ENCODE measurements at regions not wholly inside any gene's neighbourhood (a gene's known extent, or its start where the extent isn't known, plus 50 kb on each side); places are given as distances from the start of the nearest gene placed in this dataset.

DNA sequence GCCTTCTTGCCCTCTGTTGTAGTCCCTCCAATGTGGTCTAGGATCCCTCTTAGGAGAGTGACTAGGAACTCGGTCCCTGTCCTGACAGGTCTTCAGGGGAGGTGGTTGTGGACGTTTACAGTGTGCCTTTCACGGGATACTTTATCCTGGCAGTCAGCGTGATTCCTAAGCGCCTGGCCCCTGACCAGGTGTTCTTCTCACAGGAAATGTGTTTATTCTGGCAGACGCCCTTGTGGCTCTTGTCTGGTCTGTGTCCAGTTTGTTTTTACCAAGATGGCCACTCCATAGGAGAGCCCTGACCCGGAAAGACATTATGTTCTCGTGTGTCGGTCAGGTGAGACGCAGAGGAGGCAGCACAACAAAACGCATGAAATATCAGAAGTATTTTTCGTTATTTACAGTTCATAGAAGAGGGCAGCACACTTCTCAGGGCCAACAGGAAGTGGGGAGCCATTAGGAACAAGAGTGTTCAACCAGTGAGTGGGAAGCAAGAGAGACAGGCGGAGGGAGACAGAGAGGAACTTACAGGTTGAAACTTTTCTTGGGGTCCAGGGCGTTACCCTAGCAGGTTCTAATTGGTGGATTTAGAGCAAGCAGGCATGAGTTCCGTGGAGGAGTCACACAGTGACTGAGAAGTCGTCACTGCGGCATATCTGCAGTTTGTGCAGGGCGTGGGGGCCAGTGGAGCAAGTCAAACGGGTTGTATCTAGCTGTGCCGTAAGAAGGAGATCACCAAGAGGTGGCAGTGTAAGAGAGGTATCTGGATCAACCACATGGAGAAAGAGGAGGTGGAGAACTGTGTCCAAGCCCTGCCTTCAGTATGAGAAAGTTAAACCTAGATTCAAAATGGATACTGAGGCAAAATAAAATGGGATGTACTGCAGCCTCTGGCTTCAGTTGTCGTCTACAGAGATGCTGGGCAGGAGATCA lies 412.9 kb downstream of the ZSWIM6 start:
- no peak for DNase-seq

DNA sequence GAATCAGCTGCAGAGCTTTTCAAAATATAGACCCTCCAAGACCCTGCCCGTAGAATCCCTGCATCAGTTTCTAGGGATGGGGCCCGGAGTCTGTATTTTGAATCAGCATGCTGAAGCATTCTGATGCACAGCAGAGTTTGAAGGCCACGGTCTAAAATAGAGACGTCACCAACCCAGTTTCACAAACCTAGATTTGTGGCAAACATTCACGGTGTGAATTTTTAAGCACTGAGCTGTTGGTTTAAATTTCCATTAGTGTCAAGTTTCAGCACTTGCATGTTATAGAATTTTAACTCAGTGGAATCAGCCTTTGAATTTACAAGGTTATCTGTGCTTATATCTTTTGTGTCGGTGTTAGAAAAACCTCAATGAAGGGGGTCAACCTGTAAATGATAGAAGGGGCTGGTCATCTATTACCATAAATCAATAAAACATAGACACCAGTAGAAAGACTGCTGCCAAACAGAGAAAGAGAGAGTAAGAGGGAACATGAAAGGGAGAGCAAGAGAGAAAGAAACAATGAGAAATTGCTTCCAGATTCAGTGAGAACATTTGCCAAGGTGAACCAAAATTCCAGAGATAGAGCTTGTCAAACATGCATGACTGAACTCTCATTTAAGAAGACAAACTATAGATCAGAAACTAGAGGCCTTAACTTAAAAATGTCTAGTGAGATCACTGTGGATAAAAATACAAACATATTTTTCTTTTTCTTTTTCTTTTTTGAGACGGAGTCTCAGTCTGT lies 414.9 kb downstream of the ZSWIM6 start:
- DNase-seq, result no peak

DNA sequence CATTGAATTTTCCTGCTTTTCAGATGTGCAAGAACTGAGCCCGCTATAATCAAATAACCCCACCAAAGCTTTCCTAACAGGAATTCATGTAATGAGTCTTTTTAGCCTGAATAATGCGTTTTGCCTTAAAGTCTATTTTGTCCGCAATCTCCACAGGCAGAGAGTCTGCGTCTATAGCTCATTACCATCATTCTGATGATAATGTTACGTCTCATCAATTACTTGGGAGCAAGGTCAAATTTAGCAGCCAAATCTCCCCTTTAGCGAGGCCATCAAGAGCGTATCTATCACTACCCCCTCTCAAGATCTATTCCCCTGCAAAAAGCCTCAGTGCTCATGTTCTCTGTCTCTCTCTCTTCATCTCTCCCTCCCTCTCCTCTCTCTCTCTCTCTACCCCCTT lies 416.1 kb downstream of the ZSWIM6 start:
- DNase-seq, result no peak

DNA sequence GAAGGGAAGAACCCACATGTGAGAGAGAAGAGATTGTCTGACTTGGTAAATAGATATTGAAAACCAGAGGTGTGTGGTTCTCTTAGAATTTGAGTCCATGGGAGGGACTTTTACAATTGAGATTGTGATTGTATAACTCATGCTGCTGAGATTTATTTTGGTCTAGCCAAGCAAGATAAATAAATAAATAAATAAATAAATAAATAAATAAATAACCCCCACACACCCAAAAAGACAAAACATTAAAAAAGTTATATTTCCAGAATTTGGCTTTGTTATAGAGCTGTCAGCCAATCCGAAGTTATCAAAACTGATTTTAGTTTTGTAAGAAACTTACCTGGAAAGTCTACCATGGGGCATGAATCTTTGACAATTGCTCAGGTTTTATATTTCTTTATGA lies 416.6 kb downstream of the ZSWIM6 start:
- no peak for DNase-seq

DNA sequence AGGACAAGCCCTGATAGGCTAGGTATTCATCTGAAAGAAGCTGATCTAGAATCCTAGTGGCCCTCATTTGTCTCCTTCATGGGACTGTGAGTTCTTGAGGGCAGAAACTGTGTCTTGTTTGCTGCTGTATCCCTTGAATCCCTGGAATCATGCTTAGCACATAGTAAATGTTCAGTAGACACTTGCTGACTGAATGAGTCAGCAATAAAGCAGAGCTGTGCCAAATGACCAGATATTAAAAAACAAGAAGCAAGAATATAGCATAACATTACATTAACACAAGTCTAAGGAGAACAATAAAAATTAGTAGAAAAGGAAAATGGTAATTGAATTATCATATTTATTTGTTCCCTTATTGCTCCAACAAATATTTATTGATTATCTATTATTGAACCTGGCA lies 420.5 kb downstream of the ZSWIM6 start:
- DNase-seq, result no peak

DNA sequence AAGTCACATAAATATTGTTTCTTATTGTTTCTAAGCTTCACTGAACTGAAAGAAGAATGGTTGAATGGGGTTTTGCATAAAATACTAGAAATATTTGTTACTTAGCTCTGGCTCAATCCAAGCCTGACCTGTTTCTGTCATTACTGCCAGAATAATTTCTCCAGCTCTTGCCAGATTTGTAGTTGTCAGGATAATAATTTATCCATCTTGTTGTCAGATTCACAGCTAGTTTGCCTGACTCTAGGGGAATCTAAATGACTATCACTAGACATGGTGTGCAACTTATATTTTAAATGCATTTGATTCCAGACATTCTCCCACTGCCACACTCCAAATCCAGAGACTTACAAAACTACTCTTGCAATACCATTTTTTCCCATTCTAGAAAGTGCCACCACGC lies 422.7 kb downstream of the ZSWIM6 start:
- no peak for DNase-seq

DNA sequence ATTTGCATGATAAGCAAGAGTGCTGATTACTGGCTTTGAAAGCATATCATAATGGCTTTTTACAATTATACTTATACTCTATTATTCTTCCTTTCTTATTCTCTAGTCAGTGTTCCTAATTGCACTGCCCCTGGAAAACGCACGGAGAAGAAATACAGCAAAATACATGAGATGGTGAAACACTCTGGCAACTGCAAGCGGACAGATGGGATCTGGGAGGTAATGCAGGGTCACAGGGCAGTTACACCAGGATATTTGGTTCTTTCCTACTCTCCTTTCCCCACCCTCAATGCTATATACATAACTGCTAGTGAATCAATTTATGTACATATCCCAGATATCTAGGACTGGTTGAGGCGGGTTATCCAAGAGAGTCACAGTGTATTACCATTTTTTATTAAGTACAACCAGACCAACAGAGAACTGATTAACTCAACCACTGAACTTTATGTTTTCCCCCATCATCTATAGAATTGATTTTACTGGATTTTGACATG lies 423.7 kb downstream of the ZSWIM6 start:
- no peak for DNase-seq

DNA sequence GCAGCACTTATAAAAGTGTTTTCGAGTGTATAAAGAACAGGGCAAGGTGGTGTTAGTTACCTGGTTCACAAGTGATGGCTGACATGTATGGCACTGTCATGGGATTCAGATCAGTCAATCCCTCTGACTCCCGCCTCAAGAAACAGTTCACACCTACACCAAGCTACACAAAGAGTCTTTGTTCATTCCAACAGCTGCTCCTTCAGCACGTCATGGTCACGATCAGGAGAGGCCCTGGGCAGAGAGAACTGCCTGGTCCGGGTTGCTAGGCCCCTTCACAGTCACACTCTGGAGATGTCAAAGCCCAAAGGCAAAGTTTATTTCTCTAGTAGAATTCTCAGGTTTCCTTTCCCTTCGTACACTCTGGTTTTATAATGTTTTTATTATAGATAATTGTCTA lies 426.7 kb downstream of the ZSWIM6 start:
- DNase-seq, result no peak

DNA sequence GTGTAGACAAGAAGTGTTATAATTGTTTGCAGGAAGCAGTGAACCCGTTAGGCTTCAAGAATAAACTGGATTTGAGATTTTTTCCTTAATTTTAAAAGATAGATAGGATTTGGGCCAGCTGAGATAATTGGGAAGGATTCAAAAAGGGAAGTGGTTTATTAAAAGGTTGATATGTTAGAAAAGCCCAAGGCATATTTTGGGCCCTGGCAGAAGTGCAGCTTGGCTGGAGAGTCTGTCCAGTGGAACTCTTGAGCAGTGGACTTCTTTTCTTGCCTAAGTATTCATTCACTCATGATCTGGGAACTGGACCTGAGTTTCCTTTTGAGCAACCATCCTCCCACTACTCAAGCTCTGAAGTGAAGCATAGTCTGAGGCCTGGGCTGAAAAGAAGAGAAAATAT lies 433.4 kb downstream of the ZSWIM6 start:
- no peak for DNase-seq

DNA sequence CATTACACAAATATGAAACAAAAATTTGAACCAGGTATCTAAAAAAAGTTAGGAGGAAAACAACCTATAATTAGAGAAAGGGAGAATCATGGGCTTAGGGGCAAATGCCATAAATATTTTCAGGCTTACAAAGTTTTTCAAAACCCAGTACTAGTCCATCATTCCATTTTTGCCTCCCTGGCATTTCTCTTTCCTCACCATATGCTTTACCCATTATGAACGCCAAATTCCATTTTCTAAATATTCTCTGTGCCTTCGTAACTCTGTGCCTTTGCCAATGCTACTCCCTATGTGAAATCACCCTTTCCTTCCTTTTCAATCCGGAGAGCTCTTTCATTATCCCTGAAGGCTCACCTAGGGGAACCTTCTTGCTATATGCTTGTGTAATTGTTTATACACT lies 434.1 kb downstream of the ZSWIM6 start:
- DNase-seq, result no peak

DNA sequence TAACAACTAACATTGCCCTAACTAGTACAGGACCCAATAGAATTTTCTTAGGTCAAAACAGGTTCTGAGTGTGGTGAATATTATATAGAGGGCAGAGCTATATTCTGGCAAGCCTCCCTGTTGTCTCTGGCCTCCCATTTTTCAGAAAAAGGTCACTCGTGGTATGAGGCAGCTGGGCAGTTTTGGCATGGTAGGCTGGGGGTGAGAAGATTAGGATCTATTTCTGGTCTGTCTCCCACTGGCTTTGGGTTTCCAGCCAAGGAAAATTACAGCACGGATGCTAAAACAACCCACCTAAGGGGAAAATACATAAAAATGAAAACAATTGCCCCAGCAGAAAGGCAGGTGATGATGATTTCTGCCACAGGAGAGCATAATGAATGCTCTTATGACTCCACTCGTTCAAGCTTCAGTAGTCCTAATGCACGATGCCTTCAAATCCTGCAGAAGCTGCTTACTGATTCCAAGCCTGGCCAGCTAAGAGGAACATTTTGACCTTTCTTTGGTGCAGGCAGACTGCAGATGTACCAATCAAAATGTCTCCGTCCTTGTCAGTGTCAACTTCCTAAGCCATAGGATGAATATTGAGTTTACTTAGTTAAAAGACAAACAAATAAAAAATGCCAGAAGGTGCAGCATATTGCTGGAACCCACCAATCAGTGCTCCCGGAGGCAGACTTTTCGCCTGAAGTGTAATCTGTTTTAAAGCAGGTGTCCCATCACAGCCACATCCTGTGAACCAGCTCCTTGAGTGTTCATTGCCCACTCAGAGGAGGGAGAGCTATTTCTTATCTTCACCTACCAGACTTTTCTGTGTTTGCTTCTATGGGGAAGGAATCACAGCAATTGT lies 435.4 kb downstream of the ZSWIM6 start:
- DNase-seq, result no peak

DNA sequence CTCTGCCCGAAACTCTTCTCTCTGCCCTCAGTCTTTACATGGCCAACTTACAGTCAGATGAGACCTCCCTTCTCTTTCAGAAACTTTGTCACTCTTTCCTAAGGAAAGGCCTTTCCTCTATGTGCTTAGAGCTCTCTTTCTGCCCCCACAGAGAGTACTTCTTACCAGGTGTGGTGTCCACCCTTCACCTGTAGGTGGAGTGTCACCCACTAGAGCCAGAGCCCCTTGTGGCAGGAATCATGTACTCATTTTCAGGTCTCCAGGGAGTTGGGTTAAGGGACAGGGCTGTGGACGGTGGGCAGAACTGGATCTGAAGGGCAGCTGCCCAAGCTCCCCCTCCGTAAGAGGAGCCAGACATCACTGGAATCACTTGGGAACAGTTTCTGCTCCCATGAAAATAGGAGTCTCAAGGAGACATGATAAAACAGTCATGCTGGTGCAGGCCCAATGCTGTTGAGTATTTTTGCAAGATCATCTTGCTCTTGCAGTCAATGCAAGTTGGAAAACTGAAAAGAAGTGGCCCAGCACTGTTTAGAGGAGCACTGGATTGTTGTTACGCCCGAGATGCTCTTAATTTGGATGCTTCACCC lies 436.7 kb downstream of the ZSWIM6 start:
- DNase-seq, result no peak

DNA sequence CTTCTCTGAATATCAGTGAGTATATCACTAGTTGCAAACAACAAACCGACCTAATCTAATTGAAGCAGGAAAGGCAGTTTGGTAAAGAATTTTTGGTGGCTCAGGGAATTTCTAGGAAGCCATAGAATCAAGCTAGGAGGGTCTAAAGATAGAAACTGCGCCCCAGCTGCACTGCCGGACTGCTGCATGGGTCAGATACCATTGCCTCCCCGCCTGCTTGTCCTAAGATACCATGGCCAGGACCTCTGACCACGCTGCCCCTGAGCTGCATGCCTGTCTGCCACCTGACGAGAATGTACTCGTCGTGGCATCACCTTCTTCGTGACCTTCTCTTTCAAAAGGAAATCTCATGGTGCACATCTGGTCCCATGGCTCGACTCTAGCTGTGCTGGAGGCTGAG lies 439.0 kb downstream of the ZSWIM6 start:
- no peak for DNase-seq

DNA sequence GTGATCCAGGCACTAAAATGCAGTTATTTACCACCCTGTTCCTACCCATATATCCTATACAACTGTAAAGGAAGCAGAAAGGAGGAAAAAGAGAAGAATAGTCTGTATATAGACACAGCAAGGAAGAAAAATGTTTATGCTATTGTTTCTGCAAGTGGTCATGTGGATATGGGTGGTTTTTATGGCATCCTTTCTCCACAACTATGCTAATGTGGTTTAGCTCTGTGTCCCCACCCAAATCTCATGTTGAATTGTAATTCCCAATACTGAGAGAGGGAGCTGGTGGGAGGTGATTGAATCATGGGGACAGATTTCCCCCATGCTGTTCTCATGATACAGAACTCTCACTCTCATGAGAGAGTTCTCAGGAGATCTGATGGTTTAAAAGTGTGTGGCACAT lies 439.8 kb downstream of the ZSWIM6 start:
- no peak for DNase-seq

DNA sequence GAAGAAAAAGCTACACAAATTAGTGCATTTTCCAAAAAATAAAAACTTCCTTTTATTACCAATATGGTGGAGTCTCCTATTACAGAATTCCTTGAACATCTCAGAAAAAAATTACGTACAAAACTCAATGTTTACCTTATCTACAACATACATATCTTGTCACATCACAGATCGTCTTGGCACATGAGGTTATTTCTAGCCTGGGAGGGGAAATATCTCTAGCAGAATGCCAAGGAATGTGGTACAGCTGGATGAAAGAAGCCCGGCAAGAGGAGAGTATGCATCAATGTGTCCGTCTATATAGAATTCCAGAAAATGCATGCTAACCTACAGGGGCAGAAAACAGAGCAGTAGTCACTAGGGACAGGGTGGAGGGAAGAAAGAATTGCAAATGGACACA lies 443.8 kb downstream of the ZSWIM6 start:
- no peak for DNase-seq

DNA sequence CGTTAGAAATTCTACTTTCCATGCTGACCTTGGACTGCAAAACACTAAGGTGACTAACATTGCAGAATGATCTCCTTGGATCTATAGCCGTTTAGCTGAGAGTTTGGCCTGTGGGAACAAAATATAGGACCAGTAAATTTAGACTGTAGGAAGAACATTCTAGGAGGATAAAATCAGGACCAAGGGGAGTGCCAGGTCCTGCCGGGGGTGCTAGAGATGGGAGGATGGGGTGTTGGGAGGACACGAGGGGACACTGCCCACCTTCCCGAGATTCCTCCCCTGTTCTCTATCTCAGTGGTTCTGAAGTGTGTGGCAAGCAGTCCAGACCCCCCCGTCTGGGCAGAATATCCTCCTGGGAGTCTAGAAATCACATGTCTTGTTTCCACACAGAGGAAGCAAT lies 445.2 kb downstream of the ZSWIM6 start:
- DNase-seq, result no peak

DNA sequence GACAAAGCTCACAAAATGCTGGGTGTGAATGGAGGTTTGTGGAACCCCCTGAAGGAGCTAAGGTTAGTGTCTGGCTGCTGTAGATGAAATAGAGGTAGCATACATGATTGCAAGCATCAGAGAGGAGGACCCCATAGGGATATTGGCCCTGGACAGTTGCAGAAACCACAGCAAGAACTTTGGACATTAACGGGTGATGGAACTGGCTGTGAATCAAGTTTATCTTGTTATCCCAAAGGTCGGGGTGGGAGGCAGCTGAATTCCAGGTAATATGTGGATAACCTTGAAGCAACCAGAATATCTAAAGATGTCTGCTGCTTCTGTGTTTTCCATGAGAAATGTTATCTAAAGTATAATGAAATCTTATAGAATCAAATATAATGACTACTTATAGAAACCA lies 447.7 kb downstream of the ZSWIM6 start:
- no peak for DNase-seq

DNA sequence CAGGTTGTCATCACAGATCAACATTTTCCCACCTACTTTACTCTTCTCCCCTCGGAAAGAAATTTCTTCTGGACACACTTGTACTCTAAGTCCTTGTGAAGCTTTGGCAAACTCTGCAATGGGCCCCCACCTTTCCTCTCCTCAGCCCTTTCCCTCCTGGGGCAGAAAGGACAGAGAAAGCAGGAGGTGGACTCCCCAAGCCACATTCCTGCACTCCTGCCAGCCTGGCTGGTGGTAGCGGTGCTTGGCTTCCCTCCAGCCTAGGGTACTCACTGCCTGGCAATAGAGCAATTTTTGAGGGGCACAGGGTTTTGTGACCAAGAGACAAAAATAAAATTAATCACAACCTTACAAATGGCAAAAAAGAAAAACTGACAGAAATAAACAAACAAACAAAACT lies 451.4 kb downstream of the ZSWIM6 start:
- DNase-seq, result no peak

DNA sequence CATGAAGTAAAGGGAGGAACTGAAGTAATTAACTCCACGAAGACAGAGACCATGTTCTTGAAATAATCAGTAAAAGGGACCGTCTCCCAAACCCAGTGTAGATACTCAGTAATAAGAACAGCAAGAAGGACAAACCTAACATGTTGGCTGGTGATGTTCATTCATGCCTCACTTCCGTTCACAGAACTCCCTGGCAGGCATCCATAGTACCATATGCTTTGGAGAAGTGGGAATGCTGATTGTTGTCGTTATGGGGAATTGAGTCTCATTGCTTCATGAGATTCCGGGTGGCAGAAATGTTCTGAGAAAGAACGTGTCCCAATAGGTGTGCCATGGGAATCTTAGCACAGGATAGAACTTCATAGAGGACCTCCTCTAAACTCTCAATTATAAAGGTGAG lies 452.3 kb downstream of the ZSWIM6 start:
- DNase-seq, result no peak

DNA sequence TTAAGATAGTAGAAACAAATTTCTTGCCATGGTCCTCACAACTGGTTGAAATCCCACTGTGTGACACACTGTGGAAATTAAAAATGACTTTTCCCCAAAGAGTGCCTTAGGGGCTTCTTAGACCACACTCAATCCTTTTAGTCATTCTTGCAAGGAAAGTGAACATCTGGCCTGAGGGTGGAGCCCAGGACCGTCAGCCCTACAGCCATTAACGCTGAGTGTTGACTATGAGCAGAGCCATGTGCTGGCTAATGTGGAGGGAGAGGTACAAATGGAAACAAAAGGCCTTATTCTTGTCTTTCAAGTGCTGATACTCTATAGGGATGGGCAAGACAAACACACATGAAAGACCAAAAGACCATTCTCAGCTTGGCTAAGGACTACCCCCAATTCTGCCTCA lies 456.5 kb downstream of the ZSWIM6 start:
- DNase-seq, result no peak

DNA sequence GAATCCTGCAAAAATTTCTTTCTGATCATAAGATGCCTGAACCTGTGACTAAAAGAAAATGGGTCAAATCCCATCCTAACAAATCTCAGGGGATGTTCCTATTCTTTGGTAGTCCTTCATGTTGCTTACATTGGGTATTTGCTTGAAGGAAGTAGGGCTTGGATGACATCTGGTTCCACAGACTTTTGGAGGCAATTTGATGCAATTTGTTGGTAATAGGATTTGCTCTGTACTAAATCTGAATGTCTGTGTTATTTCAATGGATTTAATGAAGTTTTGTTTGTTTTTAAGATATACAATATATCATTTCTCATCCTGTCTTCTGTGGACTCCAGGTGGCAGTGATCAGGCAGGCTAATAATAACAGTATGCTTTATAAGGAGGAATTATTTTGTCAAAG lies 457.9 kb downstream of the ZSWIM6 start:
- DNase-seq, result no peak

DNA sequence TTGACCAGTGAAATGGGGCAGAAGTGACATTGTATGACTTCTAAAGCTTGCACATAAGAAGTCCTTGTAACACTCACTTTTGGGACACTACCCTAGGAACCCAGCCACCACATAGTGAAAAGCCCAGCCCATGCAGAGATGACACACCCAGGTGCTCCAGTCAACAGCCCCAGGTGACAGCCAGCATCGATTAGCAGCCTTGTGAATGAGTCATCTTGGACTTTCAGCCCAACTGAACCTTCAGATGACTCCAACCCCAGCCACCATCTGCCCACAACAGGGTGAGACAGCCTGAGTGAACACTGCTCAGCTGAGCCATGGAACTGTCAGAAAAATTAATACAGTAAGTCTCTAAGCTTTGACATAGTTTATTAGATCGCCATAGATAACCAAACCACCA lies 458.6 kb downstream of the ZSWIM6 start:
- DNase-seq, result no peak

DNA sequence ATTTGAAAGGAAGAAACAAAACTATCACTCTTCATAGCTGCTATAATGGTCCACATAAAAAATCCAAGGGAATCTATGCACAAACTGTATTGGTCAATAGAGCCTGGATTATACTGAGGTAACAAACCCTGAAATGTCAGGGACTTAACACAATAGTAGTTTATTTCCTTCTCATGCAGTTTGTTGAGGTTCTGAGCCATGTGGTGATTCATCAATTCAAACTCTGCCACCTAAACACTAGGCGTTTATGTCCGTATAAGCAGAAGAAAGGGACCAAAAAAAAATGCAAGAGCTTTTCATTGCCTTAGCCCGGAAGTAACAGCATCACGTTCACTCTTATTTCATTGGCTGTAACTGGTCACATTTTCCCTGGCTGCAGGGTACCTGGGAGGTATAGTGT lies 464.7 kb downstream of the ZSWIM6 start:
- DNase-seq, result no peak
